GM21529 (cell line): ENCODE measurements at regions not wholly inside any gene's neighbourhood (a gene's known extent, or its start where the extent isn't known, plus 50 kb on each side); places are given as distances from the start of the nearest gene placed in this dataset.
"Not testable (repeated sequence)": the region's sequence is repeated elsewhere in the genome, so short reads cannot be mapped to it uniquely, and the experiment has no call there.

Source experiments
- ATAC-seq: cut with Tn5 transposase; IDR thresholded peaks from one replicate; pipeline ENCODE4 v1.9.1; 2021; ENCODE audit not compliant: unreplicated experiment

DNA sequence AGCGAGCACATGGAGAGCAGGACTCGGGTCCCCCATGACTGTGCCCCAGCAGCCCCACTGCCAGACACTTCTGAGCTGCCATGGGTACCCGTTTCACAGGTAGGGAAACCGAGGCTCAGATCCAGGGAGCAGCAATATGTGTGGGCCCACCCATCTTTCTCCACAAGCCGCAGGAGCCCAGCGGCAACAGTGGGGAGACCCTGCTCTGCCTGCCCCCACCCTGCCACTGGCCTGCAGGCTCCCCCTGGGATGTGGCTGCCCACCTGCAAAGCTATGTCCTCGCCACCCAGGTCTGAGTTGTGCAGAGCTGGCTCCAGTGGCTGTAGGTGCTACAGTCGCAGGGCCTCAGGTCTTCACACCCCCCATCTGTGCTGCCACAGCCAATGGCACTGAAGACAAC lies 50.6 kb upstream of the C1QTNF9B start:
- ATAC-seq: no peak

GRCh38 chr13:23949200-23949599 lies 51.9 kb upstream of the C1QTNF9B start:
- ATAC-seq: no peak

DNA sequence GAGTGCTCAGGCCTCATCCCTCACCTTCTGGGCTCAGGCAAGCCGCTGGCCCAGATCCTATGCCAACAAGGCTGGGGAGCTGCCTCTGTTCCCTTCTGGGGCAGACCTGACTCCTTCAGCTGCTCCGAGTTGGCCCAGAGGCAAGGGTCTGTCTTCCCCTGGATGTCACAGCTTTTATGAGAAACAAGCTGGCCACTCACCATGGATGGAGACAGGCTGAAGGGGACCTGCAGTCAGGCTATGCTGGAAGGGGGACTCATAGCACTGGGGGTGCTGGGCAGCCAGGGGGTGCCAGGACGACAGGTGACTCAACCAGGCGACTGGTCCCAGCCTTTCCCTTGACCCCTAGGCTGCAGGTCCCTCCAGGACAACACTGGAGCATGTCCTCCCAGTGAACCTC lies 52.4 kb upstream of the C1QTNF9B start:
- ATAC-seq: no peak

DNA sequence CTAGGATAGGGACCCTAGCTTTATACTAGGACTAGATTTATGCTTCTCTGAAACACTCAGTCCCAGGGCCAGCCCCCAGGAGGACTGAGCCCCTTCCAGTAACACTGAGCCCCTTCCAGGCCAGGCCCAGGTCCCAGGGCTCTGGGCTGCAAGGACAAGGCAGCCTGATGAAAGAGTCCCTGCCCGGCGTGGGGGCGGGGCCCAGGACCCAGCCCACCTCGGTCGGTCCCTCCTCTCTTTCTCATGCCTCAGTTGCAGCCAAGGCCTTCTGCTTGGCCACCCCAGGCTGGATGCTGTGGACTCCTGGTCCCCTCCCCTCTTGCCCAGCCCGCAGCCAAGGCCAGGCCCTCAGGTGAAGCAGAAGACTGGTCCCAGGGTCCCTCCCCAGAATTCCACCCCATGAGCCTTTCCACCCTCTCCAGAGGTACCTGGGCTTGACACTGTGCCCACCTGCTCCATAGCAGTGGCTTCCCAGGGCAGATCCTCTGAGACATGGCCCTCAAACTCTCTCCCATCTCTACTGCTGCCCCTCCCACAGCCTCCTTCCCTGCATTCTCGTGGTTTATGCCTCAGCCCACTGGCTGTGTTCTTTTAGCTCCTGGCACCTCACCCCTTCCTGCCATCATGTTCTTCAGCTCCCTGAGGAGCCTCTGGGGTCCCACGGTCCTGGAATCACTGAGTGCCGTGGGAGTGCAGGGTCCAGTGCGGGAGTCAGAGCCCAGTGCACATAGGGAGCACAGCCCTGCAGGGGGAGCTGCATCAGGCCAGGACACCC lies 53.6 kb upstream of the C1QTNF9B start:
- ATAC-seq: no peak

GRCh38 chr13:23952796-23953195 lies 55.5 kb upstream of the C1QTNF9B start:
- ATAC-seq: no peak

DNA sequence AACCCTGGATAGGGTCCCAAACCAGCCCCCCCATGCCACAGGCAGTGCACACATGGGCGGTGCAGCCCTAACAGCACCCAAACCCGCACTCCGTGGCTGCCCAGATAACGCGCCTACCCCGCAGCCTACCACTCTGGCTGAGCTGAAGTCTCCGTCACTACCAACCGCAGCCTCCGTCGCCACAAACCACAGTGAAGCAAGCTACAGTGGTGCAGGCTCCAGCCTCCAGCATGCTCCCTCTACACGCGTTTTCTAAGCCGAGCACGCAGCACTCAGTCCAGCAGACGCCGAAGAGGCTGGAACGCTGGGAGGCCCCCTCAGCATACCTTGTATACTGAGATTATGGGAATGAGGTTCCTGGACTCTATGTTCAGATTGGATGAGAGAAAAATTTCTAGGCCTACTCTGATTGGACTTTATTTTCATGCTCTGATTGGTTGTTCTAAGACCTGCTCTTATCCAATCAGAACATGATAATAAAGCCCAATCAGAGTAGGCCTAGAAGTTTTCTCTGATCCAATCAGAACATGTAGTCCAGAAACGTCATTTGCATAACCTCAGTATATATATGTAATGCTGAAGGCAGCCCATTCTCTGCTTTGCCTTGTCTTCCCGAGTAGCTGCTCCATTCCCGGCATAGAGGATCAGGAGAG lies 56.7 kb upstream of the C1QTNF9B start:
- ATAC-seq: no peak

DNA sequence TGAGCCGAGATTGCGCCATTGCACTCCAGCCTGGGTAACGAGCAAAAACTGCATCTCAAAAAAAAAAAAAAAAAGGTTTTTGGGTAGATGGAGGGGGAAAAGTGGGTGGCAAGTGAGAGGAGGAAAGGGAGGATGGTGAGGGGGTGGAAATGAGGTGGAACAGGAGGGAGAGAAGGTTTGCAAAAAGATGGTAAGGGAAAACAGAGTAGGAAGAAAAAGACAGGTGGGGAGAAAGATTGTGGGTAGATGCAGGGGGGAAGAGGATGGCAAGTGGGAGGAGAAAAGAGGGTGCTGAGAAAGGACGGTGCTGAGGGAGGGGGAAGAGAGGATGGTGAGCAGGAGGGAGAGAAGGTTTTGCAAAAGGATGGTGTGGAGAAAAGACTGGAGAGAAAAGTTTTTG lies 57.8 kb upstream of the C1QTNF9B start:
- no peak for ATAC-seq

GRCh38 chr13:23956106-23956505 lies 58.8 kb upstream of the C1QTNF9B start:
- peak; percentile 47 for ATAC-seq

GRCh38 chr13:23957981-23958380 lies 60.7 kb upstream of the C1QTNF9B start:
- ATAC-seq: no peak

DNA sequence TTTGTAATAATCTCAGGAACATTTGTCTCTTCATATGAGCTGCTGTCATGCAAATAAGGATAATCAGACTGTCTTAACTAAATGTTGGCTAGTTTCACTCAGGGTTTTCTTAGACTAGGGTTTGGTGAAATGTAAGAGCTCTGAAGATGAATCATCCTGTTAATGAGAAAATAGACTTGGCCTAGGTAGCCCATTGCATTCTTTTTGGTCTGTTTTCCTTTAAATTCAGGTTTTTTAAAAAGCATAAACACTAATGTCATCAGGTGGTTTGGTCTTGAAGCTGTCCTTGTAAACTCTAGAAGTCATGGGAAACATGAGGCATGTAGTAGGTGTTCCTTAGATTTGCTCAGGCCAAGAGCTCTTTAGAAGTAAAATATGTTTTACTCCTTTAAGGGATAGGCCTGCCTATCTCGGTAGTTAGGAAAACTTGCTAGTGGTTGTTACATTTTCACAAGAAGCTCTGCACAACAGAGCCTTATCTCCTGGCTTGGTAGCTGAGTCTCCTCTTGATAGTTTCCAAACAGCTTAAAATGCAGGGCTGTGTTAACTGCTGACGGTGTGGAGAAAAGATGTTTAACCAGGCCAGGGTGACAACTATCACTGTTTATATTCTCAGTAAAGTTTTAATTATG lies 62.0 kb upstream of the C1QTNF9B start:
- no peak for ATAC-seq

DNA sequence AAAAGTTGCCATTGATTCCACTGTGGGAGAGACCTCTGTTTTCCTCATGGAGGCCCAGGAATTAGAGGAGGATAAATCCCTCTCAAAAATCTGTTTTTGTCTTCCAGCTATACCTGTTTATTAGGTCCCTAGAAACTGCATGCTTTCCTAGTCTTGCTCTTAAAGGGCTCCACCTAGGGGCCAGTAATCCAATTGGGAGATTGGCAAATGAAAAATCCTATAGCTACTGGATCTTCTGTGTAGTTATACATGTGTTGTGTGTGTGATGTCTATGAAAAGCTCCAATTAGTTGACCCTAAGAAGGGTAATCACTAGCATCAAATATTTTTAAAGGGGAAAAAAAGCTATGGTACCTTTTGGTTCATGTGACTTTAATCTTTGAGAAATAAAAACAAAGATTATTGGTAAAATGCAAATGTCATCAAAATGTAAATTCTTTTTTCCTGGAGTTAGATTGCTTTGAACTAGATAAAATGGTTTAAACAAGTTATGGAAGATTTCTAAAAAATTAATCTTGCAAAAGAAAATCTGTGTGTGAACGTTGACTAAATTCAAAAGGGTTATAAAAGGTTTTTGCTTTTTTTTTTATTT lies 63.4 kb upstream of the C1QTNF9B start:
- no peak for ATAC-seq

DNA sequence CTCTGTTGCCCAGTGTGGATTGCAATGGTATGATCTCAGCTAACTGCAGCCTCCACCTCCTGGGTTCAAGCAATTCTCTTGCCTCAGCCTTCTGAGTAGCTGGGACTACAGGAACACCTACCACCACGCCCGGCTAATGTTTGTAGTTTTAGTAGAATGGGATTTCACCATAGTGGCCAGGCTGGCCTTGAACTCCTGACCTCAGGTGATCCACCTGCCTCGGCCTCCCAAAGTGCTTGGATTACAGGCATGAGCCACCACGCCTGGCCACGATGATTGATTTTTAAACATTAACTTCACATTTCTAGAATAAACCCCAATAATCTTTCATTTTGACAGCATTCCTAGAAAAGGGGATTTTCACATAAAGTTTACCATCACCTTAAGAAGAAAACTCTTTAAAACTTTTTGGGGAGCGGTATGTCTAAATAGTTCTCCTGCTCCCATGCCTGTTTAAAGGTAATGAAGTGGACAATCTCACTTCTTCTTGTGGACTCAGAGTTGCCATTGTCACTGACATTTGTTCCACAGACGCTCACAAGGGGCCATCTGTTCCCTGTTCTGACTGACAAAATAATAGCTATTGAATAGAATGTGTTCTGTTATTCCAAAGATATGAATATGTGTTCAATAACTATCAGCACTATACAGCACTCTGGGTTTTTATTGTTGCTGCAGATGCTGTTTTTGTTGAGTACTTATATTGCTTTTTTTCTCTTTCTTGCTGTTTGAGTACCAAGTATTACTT lies 66.1 kb upstream of the C1QTNF9B start:
- peak; percentile 23 for ATAC-seq

DNA sequence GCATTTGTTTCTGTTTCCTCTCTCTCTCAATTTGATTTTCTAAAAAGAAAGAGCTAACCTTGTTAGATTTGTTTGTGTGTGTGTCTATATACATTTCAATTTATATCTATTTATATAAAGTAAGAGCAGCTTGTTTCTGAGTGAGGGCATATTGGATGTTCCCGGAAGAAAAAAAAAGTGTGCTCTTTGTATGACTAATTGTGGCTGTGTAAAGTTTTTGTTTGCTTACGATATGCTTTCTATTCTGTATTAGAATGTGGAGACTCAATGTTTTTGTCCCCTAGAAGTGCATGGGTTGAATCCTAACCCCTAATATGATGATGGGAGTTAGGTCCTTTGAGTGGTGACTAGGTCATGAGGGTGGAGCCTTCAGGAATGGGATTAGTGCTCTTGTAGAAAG lies 66.6 kb upstream of the C1QTNF9B start:
- peak; percentile 55 for ATAC-seq

DNA sequence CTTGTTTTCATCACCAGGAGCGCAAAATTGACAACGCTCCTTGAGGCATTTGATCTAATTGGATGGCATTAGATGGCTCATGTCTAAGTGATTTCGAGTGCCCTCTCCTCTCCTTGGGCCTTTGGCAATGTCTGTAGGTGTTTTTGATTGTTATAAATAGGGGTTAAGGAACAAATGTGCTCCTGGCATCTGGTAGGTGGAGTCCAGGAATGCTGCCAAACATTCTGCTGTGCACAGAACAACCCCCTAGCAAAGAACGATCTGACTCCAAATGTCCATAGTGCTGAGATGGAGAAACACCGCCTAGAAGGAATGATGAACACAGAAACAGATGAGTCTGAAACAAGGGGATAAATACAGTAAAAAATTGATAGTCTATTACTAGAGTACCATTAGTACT lies 68.0 kb upstream of the C1QTNF9B start:
- ATAC-seq: no peak

DNA sequence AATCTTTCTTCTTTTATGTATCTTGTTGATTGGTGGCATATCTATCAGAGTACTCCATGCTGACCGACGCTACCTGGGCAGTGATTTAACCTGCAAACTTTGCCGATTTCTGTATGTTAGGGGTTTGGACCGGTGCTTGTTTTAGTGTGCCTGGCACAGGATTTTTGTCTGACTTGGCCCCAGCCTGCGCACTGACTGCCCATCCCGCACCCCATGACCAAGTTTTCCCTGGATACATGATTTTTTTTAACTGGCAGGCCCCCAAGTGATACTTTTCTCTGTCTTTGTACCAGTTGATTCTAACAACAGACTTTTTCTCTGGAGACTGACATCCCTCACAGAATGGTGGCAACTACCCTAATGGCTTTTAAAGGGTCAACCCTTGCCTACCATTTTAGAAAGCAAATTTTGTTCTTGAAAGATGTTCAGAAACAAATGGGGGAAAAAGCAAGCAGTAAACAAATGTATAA lies 69.0 kb upstream of the C1QTNF9B start:
- ATAC-seq: no peak

GRCh38 chr13:23966691-23967615 lies 69.7 kb upstream of the C1QTNF9B start:
- peak; percentile 60 for ATAC-seq

- ATAC-seq: not testable (repeated sequence)
Observed at GRCh38 chr13:23967792-23968191, 70.5 kb upstream of the C1QTNF9B start.

GRCh38 chr13:23969647-23970046 lies 72.3 kb upstream of the C1QTNF9B start:
- no peak for ATAC-seq

- ATAC-seq: peak; percentile 68
Observed at GRCh38 chr13:23979361-23980159, 82.3 kb upstream of the C1QTNF9B start.
